GM12873 (cell line): ENCODE measurements at regions not wholly inside any gene's neighbourhood (a gene's known extent, or its start where the extent isn't known, plus 50 kb on each side); places are given as distances from the start of the nearest gene placed in this dataset.

Experiments
- CTCF ChIP-seq: IDR thresholded peaks from 2 replicates; pipeline ENCODE4 v1.5.1; 2012; ENCODE audit warnings: low read depth, mild to moderate bottlenecking, moderate library complexity, low read length, control low read depth; ENCODE audit not compliant: insufficient read depth; ENCODE audit errors: missing control alignments

DNA sequence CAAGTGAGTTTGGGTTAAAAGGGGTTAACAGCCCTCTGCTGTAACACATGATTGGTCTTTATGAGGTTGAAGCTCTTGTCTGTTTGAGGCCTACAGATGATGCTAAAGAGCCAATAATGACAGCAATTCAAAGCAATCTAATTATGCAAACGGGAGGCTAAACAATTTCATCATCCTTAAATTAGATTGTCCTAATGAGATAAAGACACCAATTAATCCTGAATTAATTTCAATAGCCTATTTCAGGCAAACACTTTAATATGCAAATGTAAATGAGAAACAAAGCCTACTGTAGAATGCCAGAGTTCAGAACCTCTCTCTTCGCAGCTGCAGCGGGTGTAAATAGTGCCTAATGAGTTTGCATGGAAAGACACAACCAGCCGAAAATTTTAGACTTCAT, 504.7 kb upstream of the PBX1 start:
- no peak for TF ChIP-seq CTCF

- no peak for TF ChIP-seq CTCF
Measured at GRCh38 chr1:164058198-164058597, 500.8 kb upstream of the PBX1 start.

- no peak for TF ChIP-seq CTCF
Measured at GRCh38 chr1:164061528-164061927, 497.5 kb upstream of the PBX1 start.

GRCh38 chr1:164064501-164064900, 494.5 kb upstream of the PBX1 start:
- TF ChIP-seq CTCF, result no peak

- no peak for TF ChIP-seq CTCF
Measured at GRCh38 chr1:164071288-164071687, 487.7 kb upstream of the PBX1 start.

DNA sequence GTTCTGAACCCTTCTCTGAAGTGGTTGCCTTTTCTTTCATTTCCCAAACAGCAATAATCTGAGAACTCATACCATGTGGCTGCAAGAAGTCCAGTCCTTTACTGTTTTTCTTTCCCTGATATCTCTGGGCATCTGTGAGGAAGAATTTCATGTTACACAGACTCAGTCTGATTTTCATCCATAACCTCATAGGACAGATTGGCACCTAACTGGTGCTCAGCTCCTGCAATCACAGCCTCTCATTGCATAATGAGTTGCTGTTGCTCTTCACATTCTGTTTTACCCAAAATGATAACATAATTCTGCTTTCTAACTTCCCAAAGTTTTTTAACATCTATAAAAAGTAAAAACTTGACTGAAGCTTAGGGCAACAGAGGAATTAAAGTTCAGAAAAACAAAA, 472.2 kb upstream of the PBX1 start:
- no peak for TF ChIP-seq CTCF

DNA sequence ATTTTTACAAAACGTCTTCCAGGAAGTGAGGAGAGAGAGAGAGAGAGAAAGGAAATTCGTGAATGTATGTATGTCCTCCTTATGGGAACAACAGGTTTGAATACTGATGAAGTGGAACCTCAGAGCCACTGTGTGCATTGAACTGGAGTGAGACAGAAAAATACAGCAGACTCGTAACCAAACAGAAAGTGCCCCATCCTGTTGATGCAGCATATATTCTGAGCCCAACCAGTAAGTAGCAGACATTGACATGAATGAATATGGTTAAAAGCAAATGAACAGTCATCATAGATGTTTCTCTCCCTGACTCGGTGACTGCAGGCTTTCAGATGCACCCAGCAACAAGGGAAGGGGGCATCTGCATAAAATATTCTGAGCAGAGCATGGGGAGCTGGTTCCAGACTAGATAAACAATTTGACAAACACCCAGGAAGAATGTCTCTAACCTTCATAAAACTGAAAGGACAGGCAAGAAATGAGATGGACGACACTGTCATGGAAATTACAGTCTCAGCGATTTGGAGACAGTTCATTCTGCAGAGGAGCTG, 471.0 kb upstream of the PBX1 start:
- no peak for TF ChIP-seq CTCF
